ENCODE measurements at regions not wholly inside any gene's neighbourhood (a gene's known extent, or its start where the extent isn't known, plus 50 kb on each side); places are given as distances from the start of the nearest gene placed in this dataset.

- Histone ChIP-seq H3K4me1 (ENCODE audit: insufficient read depth, low read length, poor library complexity, severe bottlenecking) (no peaks in the 10 kb centered on the region), H3K79me2 (ENCODE audit: insufficient read depth, low read depth, low read length) (no peaks in the 10 kb centered on the region), H3K36me3 (ENCODE audit: insufficient read depth, low read length) (no peaks in the 10 kb centered on the region), H4K20me1 (ENCODE audit: insufficient read depth, low read length) (no peaks in the 10 kb centered on the region), H2AFZ (ENCODE audit: low read length) (no peak overlapping the region), H3K27ac (ENCODE audit: low read depth, low read length, poor library complexity, severe bottlenecking) (no peak overlapping the region), H3K4me2 (ENCODE audit: low read length) (no peak overlapping the region), H3K4me3 (ENCODE audit: low read depth, low read length, poor library complexity, severe bottlenecking) (no peak overlapping the region), H3K9me2 (ENCODE audit: insufficient read depth, low read length) (no peaks in the 10 kb centered on the region), H3K9me3 (ENCODE audit: low read length) (no peaks in the 10 kb centered on the region)
- POLR2A ChIA-PET, result no interaction called here
- no peak for TF ChIP-seq CTCF (conservative IDR thresholded peaks at IDR 0.05; ENCODE audit: low read length)
- TF ChIP-seq EZH2phosphoT487 (IDR thresholded peaks at IDR 0.05; ENCODE audit: borderline replicate concordance, low read depth, low read length), result no peak
- intact Hi-C loops (cut with micrococcal nuclease; ENCODE audit: unreplicated experiment), result no loop called here
- no peak for DNase-seq (ENCODE audit: low spot score)
- BruUV-seq (replicated peaks), result no TSS peak
- CTCF ChIA-PET (ENCODE audit: unreplicated experiment), result no interaction called here
Observed at GRCh38 chr13:106332621-106333020, 202.8 kb downstream of the EFNB2 start.

GRCh38 chr13:106331116-106331515 is 204.3 kb downstream of the EFNB2 start:
- H3K27ac ChIP-seq (ENCODE audit: low read depth, low read length, poor library complexity, severe bottlenecking), result no peak overlapping the region
- H3K9me2 ChIP-seq (ENCODE audit: insufficient read depth, low read length), result no peaks in the 10 kb centered on the region
- H3K4me2 ChIP-seq (ENCODE audit: low read length), result no peak overlapping the region
- H4K20me1 ChIP-seq (ENCODE audit: insufficient read depth, low read length), result no peaks in the 10 kb centered on the region
- intact Hi-C loops (cut with micrococcal nuclease; ENCODE audit: unreplicated experiment), result no loop called here
- ChIA-PET POLR2A (no interaction called here), CTCF (ENCODE audit: unreplicated experiment) (no interaction called here)
- H3K9me3 ChIP-seq (ENCODE audit: low read length), result no peaks in the 10 kb centered on the region
- H3K4me3 ChIP-seq (ENCODE audit: low read depth, low read length, poor library complexity, severe bottlenecking), result no peak overlapping the region
- H2AFZ ChIP-seq (ENCODE audit: low read length), result no peak overlapping the region
- no peak for DNase-seq (ENCODE audit: low spot score)
- TF ChIP-seq EZH2phosphoT487 (IDR thresholded peaks at IDR 0.05; ENCODE audit: borderline replicate concordance, low read depth, low read length) (no peak), CTCF (conservative IDR thresholded peaks at IDR 0.05; ENCODE audit: low read length) (no peak)
- no TSS peak for BruUV-seq (replicated peaks)
- no peaks in the 10 kb centered on the region for H3K4me1 ChIP-seq (ENCODE audit: insufficient read depth, low read length, poor library complexity, severe bottlenecking)
- H3K36me3 ChIP-seq (ENCODE audit: insufficient read depth, low read length), result no peaks in the 10 kb centered on the region
- no peaks in the 10 kb centered on the region for H3K79me2 ChIP-seq (ENCODE audit: insufficient read depth, low read depth, low read length)

GRCh38 chr13:106329941-106330340 is 205.5 kb downstream of the EFNB2 start:
- no peaks in the 10 kb centered on the region for H3K36me3 ChIP-seq (ENCODE audit: insufficient read depth, low read length)
- no peaks in the 10 kb centered on the region for H3K9me3 ChIP-seq (ENCODE audit: low read length)
- H3K4me3 ChIP-seq (ENCODE audit: low read depth, low read length, poor library complexity, severe bottlenecking), result no peak overlapping the region
- TF ChIP-seq EZH2phosphoT487 (IDR thresholded peaks at IDR 0.05; ENCODE audit: borderline replicate concordance, low read depth, low read length) (no peak), CTCF (conservative IDR thresholded peaks at IDR 0.05; ENCODE audit: low read length) (no peak)
- no peaks in the 10 kb centered on the region for H4K20me1 ChIP-seq (ENCODE audit: insufficient read depth, low read length)
- H3K79me2 ChIP-seq (ENCODE audit: insufficient read depth, low read depth, low read length), result no peaks in the 10 kb centered on the region
- H3K4me2 ChIP-seq (ENCODE audit: low read length), result no peak overlapping the region
- H3K27ac ChIP-seq (ENCODE audit: low read depth, low read length, poor library complexity, severe bottlenecking), result no peak overlapping the region
- ChIA-PET POLR2A (no interaction called here), CTCF (ENCODE audit: unreplicated experiment) (no interaction called here)
- DNase-seq (ENCODE audit: low spot score), result no peak
- no peaks in the 10 kb centered on the region for H3K4me1 ChIP-seq (ENCODE audit: insufficient read depth, low read length, poor library complexity, severe bottlenecking)
- H2AFZ ChIP-seq (ENCODE audit: low read length), result no peak overlapping the region
- no TSS peak for BruUV-seq (replicated peaks)
- intact Hi-C loops (cut with micrococcal nuclease; ENCODE audit: unreplicated experiment), result no loop called here
- H3K9me2 ChIP-seq (ENCODE audit: insufficient read depth, low read length), result no peaks in the 10 kb centered on the region

Measured in OCI-LY7 (cell line).